ENCODE measurements at regions not wholly inside any gene's neighbourhood (a gene's known extent, or its start where the extent isn't known, plus 50 kb on each side); places are given as distances from the start of the nearest gene placed in this dataset.
"Not testable (repeated sequence)": the region's sequence is repeated elsewhere in the genome, so short reads cannot be mapped to it uniquely, and the experiment has no call there.

GRCh38 chr20:28602006-28602402 lies 2655.5 kb upstream of the DEFB115 start:
- not testable (repeated sequence) for TF ChIP-seq CTCF, POLR2A (IDR thresholded peaks at IDR 0.05)
